Calu3 (cell line): ENCODE measurements at regions not wholly inside any gene's neighbourhood (a gene's known extent, or its start where the extent isn't known, plus 50 kb on each side); places are given as distances from the start of the nearest gene placed in this dataset.

Experiments
- BruUV-seq: library from RNA; stranded (reverse); fragments of 400-500 nt; replicated peaks from 2 replicates; lab custom pipeline; 2021; lab: Mats Ljungman, UMichigan
- CTCF ChIA-PET: fragments of 300-600 bp; sonication (Branson Sonifier 250); formaldehyde crosslinking; loops from one replicate; lab custom pipeline; 2022; ENCODE audit warnings: antibody characterized with exemption; lab: Charles Lee
- DNase-seq: peaks from one replicate; pipeline ENCODE4 v3.0.0; 2022
- H3K27ac Mint-ChIP-seq: one replicate; pipeline ENCODE4 v1.8.0; 2022; ENCODE audit warnings: mixed read lengths; ENCODE audit not compliant: unreplicated experiment
- H3K27me3 Mint-ChIP-seq: one replicate; pipeline ENCODE4 v1.8.0; 2022; ENCODE audit warnings: mixed read lengths; ENCODE audit not compliant: unreplicated experiment
- H3K36me3 Mint-ChIP-seq: one replicate; pipeline ENCODE4 v1.8.0; 2022; ENCODE audit warnings: mild to moderate bottlenecking, moderate library complexity, mixed read lengths; ENCODE audit not compliant: insufficient read depth, unreplicated experiment
- H3K4me1 Mint-ChIP-seq: one replicate; pipeline ENCODE4 v1.8.0; 2022; ENCODE audit warnings: mild to moderate bottlenecking, low read depth, mixed read lengths; ENCODE audit not compliant: unreplicated experiment
- H3K4me3 Mint-ChIP-seq: one replicate; pipeline ENCODE4 v1.8.0; 2022; ENCODE audit warnings: mild to moderate bottlenecking, low read depth, moderate library complexity, mixed read lengths; ENCODE audit not compliant: unreplicated experiment
- H3K9me3 Mint-ChIP-seq: one replicate; pipeline ENCODE4 v1.8.0; 2022; ENCODE audit warnings: low read depth, mixed read lengths; ENCODE audit not compliant: unreplicated experiment
- CTCF ChIP-seq: fragments of 200-600 bp; IDR thresholded peaks from one replicate; pipeline ENCODE4 v1.8.0; 2022; ENCODE audit warnings: antibody characterized with exemption; ENCODE audit not compliant: unreplicated experiment
- intact Hi-C: fragments of 100-400 bp; cut with micrococcal nuclease; formaldehyde crosslinking; loops from one replicate; pipeline ENCODE4 v1.10.0; 2022; ENCODE audit not compliant: unreplicated experiment

- CTCF ChIA-PET, result interaction anchor here (0.5 kb wide), 1 partner anchor 536 kb away, joined by 3 read pairs; no protein-coding TSS in a partner anchor
- no peak for DNase-seq
- TF ChIP-seq CTCF, result no peak
- H3K9me3 Mint-ChIP-seq, result no peaks in the 10 kb centered on the region
- no peaks in the 10 kb centered on the region for H3K36me3 Mint-ChIP-seq
- intact Hi-C loops, result no loop called here
- no peak overlapping the region for H3K4me3 Mint-ChIP-seq
- BruUV-seq, result no TSS peak
- no peak overlapping the region for H3K27ac Mint-ChIP-seq
- H3K4me1 Mint-ChIP-seq, result no peaks in the 10 kb centered on the region
- H3K27me3 Mint-ChIP-seq, result no peaks in the 10 kb centered on the region
Observed at GRCh38 chr10:84053626-84054025, 85.7 kb upstream of the GHITM start.

GRCh38 chr10:84054743-84055142 is 84.6 kb upstream of the GHITM start:
- Mint-ChIP-seq H3K9me3 (no peaks in the 10 kb centered on the region), H3K4me1 (no peaks in the 10 kb centered on the region), H3K27me3 (peaks cover 4% of the 10 kb centered on the region), H3K27ac (no peak overlapping the region), H3K36me3 (no peaks in the 10 kb centered on the region), H3K4me3 (no peak overlapping the region)
- intact Hi-C loops, result no loop called here
- no TSS peak for BruUV-seq
- CTCF ChIA-PET, result no interaction called here
- no peak for TF ChIP-seq CTCF
- DNase-seq, result no peak

- Mint-ChIP-seq H3K4me3 (no peak overlapping the region), H3K4me1 (no peaks in the 10 kb centered on the region), H3K9me3 (no peaks in the 10 kb centered on the region), H3K36me3 (no peaks in the 10 kb centered on the region), H3K27me3 (peaks cover 25% of the 10 kb centered on the region), H3K27ac (no peak overlapping the region)
- CTCF ChIA-PET, result no interaction called here
- BruUV-seq, result no TSS peak
- no peak for DNase-seq
- no peak for TF ChIP-seq CTCF
- intact Hi-C loops, result no loop called here
Observed at GRCh38 chr10:84059526-84059925, 79.8 kb upstream of the GHITM start.

GRCh38 chr10:84063440-84063839 is 75.9 kb upstream of the GHITM start:
- CTCF ChIA-PET, result no interaction called here

More at GRCh38 chr10:84063440-84063839, 75.9 kb upstream of the GHITM start:
- intact Hi-C loops, result no loop called here
- no peak for DNase-seq
- H3K27ac Mint-ChIP-seq, result no peak overlapping the region
- no TSS peak for BruUV-seq
- no peak for TF ChIP-seq CTCF
- H3K4me3 Mint-ChIP-seq, result no peak overlapping the region
- H3K9me3 Mint-ChIP-seq, result no peaks in the 10 kb centered on the region
- no peaks in the 10 kb centered on the region for H3K36me3 Mint-ChIP-seq
- H3K4me1 Mint-ChIP-seq, result no peaks in the 10 kb centered on the region
- H3K27me3 Mint-ChIP-seq, result peaks cover 25% of the 10 kb centered on the region
